Activated T-cell treated with anti-CD3 and anti-CD28 coated beads, Interleukin-2, amount 50 U/mL, for 48 hours (primary cell): ENCODE measurements at regions not wholly inside any gene's neighbourhood (a gene's known extent, or its start where the extent isn't known, plus 50 kb on each side); places are given as distances from the start of the nearest gene placed in this dataset.

Experiments
- DNase-seq, 2 experiments: peaks; one replicate each; pipeline ENCODE4 v3.0.0-alpha.2; 2020

DNA sequence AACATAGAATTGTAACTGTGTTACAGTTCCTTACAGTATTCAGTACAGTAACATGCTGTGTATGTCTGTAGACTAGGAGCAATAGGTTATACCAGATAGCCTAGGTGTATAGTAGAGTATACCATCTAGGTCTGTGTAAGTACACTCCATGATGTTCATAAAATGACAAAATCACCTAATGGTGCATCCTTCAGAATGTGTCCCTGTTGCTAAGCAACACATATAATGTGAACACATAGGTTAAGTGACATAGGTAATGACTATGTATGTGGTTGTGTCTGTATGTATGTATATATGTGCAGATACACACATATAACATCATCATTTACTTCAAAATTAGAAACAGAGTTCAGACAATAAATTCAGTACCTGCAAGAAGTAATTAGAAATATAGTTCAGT is 146.8 kb upstream of the GAP43 start:
- no peak for DNase-seq

DNA sequence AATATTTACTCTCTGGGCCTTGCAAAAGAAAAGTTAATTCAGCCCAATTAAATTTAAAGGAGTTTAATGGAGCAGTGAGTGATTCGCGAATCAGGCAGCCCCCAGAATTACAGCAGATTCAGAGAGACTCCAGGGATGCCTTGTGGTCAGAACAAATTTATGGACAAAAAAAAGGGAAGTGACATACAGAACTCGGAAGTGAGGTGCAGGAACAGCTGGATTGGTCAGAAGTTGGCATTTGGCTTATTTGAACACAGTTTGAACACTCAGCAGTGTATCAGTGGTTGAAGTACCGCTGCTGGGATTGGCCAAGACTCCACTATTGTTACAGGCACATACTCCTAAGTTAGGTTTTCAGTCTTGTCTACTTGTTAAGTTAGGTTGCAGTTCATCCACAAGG is 145.0 kb upstream of the GAP43 start:
- no peak for DNase-seq

DNA sequence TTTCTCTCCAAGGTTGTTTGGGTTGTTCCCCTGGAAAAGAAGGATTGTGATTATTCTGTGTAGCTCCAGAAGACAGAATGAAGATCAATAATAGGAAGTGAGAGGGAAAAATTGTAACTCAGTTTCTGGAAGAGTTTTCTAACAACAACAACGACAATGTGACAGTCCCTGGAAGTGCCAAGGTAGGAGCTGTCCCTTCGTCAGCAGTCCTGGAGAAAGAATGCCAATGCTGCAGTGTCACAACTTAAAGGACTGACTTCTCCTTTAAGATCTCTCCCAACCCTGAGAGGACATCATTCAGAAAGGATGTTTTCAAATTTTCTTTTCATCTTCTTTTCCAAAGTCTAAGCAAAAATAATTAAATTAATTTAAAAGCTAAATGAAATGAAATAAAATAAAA is 136.4 kb upstream of the GAP43 start:
- DNase-seq, result no peak

DNA sequence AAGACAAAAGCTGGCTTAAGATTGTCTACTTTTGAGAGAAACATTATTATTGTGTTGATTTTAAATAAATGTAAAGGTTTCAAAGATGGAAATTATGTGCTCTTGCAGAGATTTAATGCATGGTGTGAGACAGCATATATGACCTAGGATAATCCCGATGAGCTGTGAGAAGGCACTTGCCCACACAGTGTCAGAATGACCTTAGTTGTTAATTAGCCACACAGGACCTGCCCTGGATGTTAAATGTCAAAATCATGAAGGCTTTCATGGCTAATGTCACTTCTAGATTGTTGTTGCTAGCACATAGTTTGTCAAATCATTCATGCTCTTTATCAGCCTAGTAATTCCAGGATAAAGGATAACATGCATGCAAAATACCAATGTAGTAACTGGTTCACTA is 135.3 kb upstream of the GAP43 start:
- DNase-seq, result no peak

DNA sequence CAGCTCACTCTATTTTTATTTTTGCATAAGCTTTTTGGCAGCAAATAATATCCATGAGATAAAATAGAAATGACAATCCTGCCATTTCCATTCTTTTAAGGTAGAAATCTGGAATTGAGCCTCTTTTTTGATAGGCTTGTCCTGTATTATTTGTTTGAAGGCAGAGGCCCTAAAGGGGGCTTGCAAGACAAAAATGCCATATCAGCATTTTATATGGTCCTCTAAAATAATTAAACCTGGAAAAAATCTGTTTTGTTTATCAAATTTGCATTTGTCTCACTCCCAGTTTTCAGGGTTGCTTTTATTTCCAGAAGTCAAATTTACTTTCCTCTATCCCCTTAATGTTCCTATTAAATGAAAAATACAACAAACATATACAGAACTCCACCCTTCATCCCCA is 134.9 kb upstream of the GAP43 start:
- no peak for DNase-seq

DNA sequence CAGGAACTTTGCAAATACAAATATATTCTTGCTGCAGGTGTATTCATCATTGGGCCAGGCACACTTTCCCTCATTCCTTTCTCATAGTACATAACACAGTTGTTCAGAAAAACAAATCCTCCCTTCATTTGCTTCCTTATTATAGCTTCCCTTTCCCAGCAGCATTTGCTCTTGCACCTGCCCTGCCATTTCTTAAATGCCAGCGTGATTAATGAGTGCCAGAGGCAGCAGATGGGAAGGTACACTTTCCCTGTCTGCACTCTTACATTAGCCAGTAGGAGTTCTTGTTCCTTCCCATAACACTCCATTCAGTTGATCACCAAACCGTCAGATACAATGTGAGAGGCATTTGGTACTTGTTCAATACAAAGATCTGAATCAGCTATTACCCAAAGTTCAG is 128.5 kb upstream of the GAP43 start:
- no peak for DNase-seq

DNA sequence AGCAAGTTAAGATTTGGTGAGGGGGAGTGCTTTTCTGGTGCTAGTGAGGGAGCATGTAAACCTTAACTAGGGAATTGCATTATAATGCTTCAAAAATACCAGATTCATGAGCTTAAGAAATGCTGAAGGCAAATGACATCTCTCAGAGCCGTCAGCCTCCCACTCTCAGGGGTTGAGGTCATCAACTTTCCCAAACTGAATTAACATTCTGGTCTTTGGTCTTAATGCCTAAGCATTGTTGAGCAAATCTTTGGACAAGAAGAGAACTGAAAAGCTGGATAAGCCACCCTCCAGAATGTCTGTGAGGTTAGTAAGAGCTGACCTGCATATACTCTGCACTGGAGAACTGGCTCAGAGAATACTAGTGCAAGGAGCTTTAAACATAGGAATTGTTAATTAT is 124.9 kb upstream of the GAP43 start:
- no peak for DNase-seq

DNA sequence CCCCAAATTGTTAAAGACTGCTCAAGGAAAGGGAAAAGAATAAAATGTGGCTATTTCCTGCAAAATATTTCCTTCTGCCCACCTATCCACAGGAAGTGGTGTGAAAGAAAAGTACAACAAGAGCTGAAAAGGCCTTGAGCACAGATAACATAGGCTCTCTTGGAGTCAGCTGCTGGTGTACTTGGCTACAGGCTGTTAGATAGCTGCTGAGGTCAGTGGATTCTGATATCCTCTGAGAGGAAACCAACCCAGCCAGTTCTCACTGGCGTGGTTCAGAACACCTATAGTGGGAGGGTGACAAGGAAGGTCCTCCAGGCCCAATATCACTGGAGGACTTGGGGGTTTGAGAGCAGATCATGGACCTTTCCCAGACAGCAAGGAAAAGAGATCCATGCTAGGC is 124.4 kb upstream of the GAP43 start:
- no peak for DNase-seq

DNA sequence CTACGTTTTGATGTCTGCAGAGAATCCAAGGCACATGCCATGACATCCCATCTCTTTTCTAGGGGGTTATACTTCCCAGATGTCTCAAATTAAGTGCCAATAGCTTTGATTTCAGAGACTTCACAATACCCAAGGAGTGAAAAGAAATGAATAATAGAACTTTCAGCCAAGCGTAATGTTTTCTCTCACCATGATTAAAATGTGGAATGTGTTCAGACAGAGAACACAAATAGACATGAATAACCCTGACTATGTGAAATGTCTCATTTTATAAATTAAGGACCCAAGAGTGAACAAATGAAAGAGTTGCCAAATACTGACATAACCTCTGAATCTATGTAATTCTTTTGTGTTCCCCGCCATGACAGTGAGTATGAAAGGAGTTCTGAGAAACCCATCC is 123.6 kb upstream of the GAP43 start:
- no peak for DNase-seq

DNA sequence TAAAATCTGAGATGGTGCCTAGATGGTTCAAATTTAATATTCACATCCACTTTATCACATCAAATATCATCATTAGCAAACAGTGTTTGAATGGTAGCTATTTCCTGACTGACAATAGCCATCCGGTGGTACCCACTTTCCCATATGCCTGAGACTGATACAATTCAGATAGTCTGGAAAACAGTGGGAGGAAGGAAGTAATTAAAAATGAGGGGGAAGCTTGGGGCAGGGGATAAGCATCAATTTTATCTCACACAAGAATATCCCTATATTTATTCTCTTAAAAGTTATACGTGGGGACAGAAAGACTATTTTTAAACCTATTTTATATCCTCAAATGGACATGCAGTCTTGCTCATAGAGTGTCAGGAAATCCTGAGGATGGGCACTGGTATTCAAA is 122.5 kb upstream of the GAP43 start:
- DNase-seq, result no peak

DNA sequence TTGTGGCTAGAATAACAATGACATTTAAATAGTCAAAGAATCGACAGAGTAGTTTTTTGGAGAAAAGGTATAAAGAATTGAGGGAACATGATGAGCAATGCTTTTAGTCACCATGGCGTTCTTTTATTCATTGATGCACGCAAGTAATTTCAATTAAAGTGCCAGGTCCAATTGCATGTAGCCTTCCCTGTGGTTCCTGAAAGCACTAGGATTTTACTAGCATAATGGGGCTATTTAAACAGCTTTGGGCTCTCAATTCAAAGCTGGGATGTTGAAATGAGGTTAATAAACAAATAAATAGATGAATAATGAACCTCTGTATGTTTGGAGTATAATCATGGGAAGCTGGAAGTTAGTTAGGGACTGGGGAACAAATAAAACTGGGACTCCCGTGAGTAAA is 121.2 kb upstream of the GAP43 start:
- DNase-seq, result no peak

DNA sequence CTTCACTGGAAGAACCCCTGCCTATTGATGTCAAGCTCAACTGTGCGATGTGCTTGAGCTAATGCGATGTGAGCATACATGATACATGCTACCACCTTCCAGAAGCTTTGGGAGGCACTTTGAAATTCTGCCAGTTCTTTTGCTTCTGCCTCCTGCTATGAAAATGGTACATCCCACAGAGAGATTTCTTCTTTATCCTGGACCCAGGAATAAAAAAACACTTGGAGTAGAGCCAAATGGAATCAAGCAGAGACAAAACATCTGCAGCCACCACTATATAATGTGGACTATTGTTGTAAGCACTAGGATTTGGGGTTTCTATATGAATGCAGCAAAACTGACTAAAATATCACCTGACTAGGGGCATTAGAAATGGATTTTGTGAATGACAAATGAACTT is 119.9 kb upstream of the GAP43 start:
- DNase-seq, result no peak

DNA sequence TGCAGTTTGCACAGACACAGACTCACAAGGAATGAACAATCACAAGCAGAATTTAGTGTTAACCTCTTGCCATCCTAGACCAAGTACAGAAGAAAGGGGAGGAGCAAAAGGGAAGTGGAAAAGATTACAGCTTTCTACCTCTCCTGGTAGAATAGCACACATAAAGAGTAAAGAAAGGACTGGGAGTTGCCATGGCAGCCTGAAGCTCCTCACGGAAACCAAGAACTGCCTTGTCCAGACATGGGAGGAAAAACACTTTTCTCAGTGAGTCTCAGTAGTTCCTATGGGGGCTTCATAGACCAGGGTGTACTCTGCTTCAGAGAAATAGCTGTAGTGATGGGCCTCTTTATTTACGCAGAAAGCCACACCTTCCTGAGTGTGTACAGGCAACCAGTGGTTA is 114.7 kb upstream of the GAP43 start:
- DNase-seq, result no peak

DNA sequence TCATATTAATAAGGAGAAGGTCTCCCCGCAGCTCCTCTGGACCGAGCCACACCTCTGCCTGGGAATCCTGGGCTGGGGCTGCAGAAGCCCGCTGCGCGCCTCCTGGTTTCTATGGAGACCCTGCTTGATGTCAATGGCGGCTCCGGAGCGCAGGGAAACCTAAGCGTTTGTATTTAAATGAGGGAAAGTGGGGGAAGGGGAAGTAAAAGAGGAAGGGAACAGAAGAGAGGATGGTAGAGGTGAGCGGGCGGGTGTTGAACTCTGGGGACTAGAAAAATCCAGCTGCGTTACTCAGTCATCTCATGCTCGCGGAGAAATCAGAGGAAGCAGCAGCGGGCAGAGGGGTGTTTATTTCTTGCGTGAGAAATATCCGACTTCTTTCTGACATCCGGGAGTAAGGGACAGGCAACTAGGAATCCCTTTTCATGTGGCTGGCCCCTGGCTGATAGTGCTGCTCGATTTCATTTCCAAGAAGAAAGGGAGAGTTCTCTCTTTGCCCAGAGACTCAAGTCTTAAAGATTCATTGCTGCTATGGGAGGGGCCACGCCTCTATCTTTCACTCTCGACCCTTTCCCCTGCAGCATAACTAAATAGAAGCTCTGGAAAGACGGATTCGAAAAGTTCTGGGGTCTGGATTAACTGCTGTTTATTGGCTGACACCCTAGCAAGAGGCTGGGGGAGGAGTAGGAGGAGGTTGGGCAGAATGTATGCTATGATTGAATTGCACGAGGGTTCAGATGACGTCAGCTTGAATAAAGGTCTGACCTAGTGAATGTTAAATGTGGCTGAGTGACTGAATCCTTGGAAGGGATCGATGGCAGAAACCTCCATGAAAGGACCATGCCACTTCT is 110.5 kb upstream of the GAP43 start:
- peak; percentile 21 to 23 for DNase-seq

DNA sequence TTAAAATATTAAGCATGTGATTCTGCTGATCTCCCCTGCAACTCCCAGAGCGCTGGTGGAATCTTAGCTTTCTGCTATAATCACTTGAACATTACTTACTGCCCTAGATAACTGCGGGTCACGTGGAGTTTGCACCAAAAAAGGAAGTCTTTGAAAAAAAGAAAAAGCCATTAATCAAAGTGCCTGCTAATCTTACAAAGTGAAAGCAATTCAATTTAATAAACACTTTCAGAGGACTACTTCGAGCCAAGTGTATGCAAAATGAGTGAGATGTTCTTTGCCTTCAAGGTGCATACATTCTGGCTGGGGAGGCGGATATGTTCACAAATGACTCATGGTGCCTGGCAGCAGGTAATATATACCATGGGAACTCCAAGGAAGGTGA is 109.9 kb upstream of the GAP43 start:
- no peak for DNase-seq

DNA sequence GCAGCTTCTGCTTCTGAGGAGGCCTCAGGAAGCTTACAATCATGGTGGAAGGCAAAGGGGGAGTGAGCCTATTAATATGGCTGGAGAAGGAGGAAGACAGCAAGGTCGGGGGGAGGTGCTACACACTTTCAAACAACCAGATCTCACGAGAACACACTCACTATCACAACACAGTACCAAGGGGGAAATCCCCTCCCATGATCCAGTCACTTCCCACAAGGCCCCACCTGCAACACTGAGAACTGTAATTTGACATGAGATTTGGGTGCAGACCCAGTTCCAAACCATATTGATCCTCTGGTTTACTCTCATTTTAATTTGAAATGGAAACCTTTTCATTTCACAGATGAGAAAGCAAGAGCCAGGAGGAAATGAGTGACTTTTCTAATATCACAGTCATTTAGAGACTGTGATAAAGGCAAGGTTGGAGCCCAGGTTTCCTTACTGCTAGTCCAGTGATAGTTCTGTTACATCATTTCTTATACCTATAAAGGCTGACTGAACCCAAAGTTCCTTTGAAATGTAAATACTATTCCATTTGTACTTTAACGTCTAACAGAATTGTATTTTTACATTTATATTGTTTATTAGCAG is 105.8 kb upstream of the GAP43 start:
- DNase-seq, result no peak

DNA sequence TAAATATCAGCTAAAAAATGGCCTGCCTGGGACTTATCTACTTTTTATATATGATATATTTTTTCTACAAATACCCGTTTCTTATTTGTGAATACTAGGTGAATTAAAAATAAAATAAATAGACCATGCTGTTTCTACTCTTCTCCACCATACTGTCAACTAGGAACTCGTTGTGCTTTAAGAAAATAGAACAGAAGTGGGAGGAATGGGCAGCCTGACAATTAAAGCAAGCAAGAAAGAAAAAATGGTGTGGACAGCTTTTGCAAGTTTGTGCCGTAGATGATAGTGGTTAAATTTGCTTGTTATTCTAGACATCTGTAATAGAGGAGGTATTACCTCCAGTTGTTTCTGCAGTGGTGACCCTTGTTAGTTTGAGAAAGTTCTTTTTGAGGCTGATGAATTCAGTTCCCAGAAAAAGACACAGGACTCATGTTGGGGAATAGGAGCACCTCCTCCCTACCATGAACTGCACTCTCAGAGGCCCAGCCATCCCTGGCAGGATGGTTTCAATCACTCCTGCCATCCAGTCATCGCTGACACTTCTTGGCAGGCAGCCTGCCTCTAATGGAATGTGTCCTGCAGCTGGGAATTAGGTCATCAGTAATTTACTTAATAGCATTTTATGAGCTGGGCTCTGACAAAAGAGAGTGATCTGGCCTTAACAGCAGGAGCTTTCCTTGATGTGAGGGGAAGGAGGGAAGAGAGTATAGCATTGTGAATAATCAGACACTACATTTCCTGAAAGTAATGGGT is 105.0 kb upstream of the GAP43 start:
- DNase-seq, result no peak

DNA sequence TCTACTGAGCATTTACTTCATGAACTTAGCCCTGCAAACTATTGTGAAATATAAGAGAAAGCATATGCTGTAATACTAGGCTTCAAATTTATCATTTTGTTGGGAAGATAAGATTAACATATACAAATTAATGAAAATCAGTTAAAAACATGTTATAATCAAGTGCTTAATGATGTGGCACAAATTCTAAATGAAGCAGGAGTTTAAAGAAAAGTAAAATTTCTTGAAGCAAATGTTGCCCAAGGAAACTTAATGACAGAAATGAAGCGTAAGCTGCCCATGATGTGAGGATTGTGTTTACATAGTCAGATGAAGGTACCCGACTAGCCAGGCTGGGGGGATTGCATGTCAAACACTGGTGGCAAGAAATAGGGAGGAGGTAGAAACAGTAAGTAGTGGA is 103.1 kb upstream of the GAP43 start:
- no peak for DNase-seq

DNA sequence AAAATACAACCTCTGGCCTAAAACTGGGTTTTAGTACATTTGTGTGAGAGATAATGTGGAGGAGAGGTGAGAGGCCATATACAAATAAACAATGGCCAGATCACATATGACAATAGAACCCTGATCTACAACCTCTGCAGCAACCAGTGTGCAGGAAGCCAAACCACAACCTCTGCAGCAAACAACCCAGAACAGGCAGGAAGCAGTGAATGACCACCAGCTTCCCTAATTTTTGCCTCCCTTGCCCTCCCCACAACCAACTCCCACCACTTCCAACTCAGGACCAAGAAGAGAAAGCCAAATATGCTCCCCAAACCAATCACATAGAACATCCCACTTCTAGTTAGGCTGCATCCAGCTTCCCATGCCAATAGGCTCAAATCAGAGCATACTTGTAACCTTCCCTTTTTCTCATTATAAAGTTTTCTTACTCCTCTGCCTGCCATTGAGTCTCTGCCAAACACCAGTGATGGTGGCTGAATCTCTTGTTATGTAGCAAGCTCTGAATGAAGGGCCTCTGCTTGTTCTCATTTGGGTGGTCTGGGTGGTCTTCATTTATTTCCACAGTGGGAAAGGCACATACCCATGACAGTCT is 102.6 kb upstream of the GAP43 start:
- DNase-seq, result no peak

DNA sequence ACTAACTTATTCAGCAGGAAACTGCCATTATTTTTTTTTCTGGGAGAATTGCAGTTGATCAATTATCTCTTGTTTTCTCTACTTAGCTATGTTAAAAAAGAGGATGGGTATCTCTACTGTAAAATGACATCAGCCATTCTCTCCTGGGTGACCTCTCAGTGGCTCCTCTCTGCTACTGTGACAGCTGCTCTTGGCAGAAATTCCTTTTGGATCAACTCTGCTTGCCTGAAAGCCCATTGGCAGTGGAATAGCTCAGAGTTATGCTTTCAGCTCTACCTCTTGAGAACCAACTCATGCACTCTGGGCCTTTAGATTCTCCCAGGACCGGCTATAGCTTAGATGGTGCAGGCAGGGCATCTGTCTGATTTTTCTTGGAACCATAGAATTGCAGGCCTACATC is 99.9 kb upstream of the GAP43 start:
- DNase-seq, result no peak

DNA sequence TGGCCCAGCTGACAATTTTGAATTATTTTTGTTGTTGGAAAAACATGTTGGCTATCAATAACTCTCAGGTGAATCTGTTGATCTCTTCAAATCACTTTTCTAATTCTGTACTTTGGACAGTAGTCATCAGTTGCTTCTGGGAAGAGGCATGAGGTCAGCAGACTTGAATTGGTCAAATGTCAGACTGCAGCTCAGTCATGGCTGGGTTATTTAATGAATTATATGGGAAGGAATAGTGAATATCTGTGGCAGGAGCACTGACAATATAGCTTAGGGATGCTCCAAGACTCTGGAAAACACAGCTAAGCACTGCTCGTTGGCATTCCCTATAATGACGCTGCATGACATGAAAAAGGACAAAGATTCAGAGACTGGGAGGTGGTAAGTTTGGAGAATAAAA is 98.8 kb upstream of the GAP43 start:
- no peak for DNase-seq

DNA sequence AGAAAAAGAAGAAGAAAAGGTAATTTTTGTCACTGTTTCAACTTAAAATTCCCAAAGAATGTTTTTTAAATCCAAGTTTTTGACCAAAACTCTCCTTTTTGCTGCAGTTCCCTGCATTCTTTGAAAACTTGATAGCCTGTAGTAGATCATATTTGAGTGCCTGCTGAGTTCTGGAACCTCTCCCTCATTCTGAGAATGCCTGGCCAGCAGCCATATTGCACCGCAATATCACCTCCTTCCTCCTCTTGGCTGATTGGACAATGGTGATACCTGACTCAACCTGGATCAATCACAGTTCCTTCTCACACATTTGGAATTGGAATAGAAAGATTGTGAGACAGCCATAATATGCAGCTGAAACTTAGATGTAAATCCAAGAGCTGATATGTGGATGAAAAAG is 97.6 kb upstream of the GAP43 start:
- no peak for DNase-seq

DNA sequence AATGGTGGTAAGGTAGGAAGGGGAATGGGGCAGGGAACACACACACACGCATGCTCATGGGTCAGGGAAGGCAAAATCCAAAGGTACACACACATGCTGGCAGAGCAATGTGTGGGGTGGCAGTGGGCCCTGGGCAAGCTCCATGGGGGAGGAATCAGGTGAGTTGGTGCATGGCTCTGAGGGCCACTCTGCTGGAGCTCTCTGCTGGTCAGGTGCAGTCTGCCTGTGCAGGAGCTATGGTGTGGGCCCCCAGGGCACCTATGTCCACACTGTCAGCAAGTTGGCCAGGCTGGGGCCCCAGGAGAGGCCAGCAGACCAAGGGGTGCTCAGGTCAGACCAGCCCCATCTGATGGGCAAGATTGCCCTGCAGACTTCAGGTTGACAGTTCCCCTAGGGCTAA is 90.1 kb upstream of the GAP43 start:
- DNase-seq, result no peak

DNA sequence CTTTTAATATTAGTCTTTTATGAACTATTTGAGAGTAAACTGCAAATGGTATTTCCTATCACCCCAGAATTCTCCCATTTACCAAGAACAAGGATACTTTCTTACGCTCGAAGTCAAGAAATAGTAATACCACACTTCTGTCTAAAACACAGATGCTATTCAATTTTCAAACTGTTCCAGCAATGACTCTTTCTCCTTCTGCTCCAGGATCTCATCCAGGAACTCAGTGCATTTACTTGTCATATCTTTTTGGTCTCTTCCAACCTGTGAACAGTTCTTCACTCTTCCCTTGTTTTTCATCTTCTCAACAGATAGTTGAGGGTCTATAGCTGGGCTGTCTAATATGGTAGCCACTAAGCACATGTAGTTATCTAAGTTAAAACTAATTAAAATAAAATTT is 87.1 kb upstream of the GAP43 start:
- DNase-seq, result no peak
